ENCODE measurements at regions not wholly inside any gene's neighbourhood (a gene's known extent, or its start where the extent isn't known, plus 50 kb on each side); places are given as distances from the start of the nearest gene placed in this dataset.

- TF ChIP-seq, protein P1, sequence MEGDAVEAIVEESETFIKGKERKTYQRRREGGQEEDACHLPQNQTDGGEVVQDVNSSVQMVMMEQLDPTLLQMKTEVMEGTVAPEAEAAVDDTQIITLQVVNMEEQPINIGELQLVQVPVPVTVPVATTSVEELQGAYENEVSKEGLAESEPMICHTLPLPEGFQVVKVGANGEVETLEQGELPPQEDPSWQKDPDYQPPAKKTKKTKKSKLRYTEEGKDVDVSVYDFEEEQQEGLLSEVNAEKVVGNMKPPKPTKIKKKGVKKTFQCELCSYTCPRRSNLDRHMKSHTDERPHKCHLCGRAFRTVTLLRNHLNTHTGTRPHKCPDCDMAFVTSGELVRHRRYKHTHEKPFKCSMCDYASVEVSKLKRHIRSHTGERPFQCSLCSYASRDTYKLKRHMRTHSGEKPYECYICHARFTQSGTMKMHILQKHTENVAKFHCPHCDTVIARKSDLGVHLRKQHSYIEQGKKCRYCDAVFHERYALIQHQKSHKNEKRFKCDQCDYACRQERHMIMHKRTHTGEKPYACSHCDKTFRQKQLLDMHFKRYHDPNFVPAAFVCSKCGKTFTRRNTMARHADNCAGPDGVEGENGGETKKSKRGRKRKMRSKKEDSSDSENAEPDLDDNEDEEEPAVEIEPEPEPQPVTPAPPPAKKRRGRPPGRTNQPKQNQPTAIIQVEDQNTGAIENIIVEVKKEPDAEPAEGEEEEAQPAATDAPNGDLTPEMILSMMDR (IDR thresholded peaks at IDR 0.05; ENCODE audit: poor library complexity, severe bottlenecking): no peak
- no peak for TF ChIP-seq REST (IDR thresholded peaks at IDR 0.05; ENCODE audit: borderline replicate concordance)
- TF ChIP-seq EZH2 (IDR thresholded peaks at IDR 0.05; ENCODE audit: borderline replicate concordance, insufficient read depth, low read length, poor library complexity, severe bottlenecking): no peak
- TF ChIP-seq EP300 (conservative IDR thresholded peaks at IDR 0.05; ENCODE audit: poor library complexity, severe bottlenecking): no peak
- no peak for TF ChIP-seq POLR2AphosphoS5 (IDR thresholded peaks at IDR 0.05)
- TF ChIP-seq RAD21 (conservative IDR thresholded peaks at IDR 0.05): no peak
These were observed 117.8 kb upstream of the NCK2 start for GRCh38 chr2:105626966-105627340.
